Neural crest cell (in vitro differentiated cells): ENCODE measurements at regions not wholly inside any gene's neighbourhood (a gene's known extent, or its start where the extent isn't known, plus 50 kb on each side); places are given as distances from the start of the nearest gene placed in this dataset.

Experiments
- DNase-seq: peaks from one replicate; pipeline ENCODE4 v3.0.0; 2021; ENCODE audit warnings: low read depth, mixed read lengths, low spot score
- H3K27ac Mint-ChIP-seq: one replicate; pipeline ENCODE4 v1.8.0; 2021; ENCODE audit warnings: mild to moderate bottlenecking, mixed read lengths; ENCODE audit not compliant: unreplicated experiment
- H3K27me3 Mint-ChIP-seq: 2 replicates; pipeline ENCODE4 v1.8.0; 2021; ENCODE audit warnings: low read depth, mild to moderate bottlenecking, mixed read lengths
- H3K36me3 Mint-ChIP-seq: 2 replicates; pipeline ENCODE4 v1.8.0; 2021; ENCODE audit warnings: low read depth, mild to moderate bottlenecking, mixed read lengths
- H3K4me1 Mint-ChIP-seq: 2 replicates; pipeline ENCODE4 v1.8.0; 2021; ENCODE audit warnings: mixed read lengths
- H3K4me3 Mint-ChIP-seq: one replicate; pipeline ENCODE4 v1.8.0; 2021; ENCODE audit warnings: mild to moderate bottlenecking, mixed read lengths
- H3K9me3 Mint-ChIP-seq: 2 replicates; pipeline ENCODE4 v1.8.0; 2021; ENCODE audit warnings: mixed read lengths
- TF ChIP-seq, protein P1 (sequence below): fragments of 200-600 bp; sonication (generic); conservative IDR thresholded peaks from 2 replicates; pipeline ENCODE4 v1.5.0; 2021; ENCODE audit warnings: antibody characterized with exemption, mild to moderate bottlenecking

GRCh38 chr6:119565893-119566292 is 216.3 kb upstream of the MAN1A1 start:
- Mint-ChIP-seq H3K9me3 (no peaks in the 10 kb centered on the region), H3K4me3 (no peak overlapping the region), H3K36me3 (no peaks in the 10 kb centered on the region), H3K27me3 (no peaks in the 10 kb centered on the region), H3K4me1 (no peaks in the 10 kb centered on the region), H3K27ac (no peak overlapping the region)
- DNase-seq, result no peak
- TF ChIP-seq, protein P1, sequence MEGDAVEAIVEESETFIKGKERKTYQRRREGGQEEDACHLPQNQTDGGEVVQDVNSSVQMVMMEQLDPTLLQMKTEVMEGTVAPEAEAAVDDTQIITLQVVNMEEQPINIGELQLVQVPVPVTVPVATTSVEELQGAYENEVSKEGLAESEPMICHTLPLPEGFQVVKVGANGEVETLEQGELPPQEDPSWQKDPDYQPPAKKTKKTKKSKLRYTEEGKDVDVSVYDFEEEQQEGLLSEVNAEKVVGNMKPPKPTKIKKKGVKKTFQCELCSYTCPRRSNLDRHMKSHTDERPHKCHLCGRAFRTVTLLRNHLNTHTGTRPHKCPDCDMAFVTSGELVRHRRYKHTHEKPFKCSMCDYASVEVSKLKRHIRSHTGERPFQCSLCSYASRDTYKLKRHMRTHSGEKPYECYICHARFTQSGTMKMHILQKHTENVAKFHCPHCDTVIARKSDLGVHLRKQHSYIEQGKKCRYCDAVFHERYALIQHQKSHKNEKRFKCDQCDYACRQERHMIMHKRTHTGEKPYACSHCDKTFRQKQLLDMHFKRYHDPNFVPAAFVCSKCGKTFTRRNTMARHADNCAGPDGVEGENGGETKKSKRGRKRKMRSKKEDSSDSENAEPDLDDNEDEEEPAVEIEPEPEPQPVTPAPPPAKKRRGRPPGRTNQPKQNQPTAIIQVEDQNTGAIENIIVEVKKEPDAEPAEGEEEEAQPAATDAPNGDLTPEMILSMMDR, result no peak

- H3K4me1 Mint-ChIP-seq, result no peaks in the 10 kb centered on the region
- no peaks in the 10 kb centered on the region for H3K9me3 Mint-ChIP-seq
- TF ChIP-seq, protein P1, result no peak
- DNase-seq, result no peak
- no peaks in the 10 kb centered on the region for H3K27me3 Mint-ChIP-seq
- H3K36me3 Mint-ChIP-seq, result no peaks in the 10 kb centered on the region
- no peak overlapping the region for H3K27ac Mint-ChIP-seq
- no peak overlapping the region for H3K4me3 Mint-ChIP-seq
Observed at GRCh38 chr6:119562168-119562567, 212.6 kb upstream of the MAN1A1 start.

DNA sequence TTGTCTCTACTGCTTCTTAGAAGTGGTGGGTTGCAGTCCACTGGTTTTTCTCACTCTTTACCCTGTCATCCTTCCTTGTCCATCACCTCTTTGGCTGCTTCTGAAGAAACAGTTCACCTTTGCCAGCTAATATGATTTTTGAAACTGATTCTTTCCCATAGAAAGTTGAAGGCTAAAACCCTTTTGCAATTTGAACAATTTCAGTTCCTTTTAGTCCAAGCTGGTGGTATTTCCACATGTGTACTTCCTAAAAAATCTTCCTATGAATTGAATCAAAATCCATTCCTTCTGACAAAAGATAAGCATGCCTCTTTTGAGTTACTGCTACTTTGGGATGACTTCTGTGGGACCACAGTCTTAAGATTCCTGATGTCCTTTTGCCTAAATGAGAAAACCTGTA is 210.0 kb upstream of the MAN1A1 start:
- no peak for DNase-seq
- H3K36me3 Mint-ChIP-seq, result no peaks in the 10 kb centered on the region
- H3K4me3 Mint-ChIP-seq, result no peak overlapping the region
- no peaks in the 10 kb centered on the region for H3K4me1 Mint-ChIP-seq
- TF ChIP-seq, protein P1, result no peak
- peaks cover 3% of the 10 kb centered on the region for H3K9me3 Mint-ChIP-seq
- no peak overlapping the region for H3K27ac Mint-ChIP-seq
- no peaks in the 10 kb centered on the region for H3K27me3 Mint-ChIP-seq

DNA sequence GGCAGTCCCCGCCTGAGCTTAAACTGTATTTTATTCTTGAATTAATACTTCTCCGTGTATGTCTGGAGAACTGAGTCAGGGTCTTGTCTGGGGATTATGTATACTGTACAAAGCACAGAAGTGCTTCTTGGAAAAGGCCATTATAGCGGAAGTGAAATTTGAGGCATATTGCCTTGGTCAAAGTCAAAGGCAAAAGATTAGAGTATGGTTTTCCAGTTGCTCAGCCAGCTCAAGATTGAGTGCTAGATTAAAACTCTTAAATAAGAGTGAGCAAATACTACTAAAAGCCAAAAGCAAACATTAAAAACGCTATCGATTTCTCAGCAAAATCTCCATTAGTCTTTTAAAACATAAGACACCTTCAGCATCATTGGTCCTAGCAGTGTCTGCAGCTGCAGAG is 207.7 kb upstream of the MAN1A1 start:
- Mint-ChIP-seq H3K4me1 (no peaks in the 10 kb centered on the region), H3K4me3 (no peak overlapping the region), H3K36me3 (no peaks in the 10 kb centered on the region), H3K27me3 (no peaks in the 10 kb centered on the region), H3K27ac (no peak overlapping the region), H3K9me3 (peaks cover 4% of the 10 kb centered on the region)
- no peak for DNase-seq
- TF ChIP-seq, protein P1, result no peak

- Mint-ChIP-seq H3K27me3 (no peaks in the 10 kb centered on the region), H3K36me3 (no peaks in the 10 kb centered on the region), H3K27ac (no peak overlapping the region), H3K4me1 (no peaks in the 10 kb centered on the region), H3K4me3 (no peak overlapping the region), H3K9me3 (peaks cover 5% of the 10 kb centered on the region)
- DNase-seq, result no peak
- TF ChIP-seq, protein P1, result no peak
Observed at GRCh38 chr6:119552021-119552420, 202.5 kb upstream of the MAN1A1 start.

DNA sequence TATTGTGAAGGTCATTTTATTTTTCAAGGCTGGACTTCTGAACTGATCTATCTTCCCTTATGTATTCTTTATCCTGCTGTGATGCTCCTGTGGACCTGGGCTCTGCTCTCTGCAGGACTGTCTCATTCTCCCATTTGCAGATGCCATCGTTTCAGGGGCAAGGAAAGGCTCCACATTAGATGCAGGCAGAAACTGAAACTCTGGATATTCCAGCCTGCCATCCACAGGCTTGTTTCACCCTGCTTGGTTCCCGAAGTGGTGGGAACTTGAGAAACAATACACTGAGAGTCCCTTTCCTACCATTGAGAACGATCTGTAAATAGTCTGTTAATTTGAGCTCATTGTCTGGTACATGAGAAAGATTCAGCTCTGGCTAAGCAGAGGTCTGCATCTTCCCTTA is 197.5 kb upstream of the MAN1A1 start:
- TF ChIP-seq, protein P1, result no peak
- no peaks in the 10 kb centered on the region for H3K36me3 Mint-ChIP-seq
- no peak overlapping the region for H3K27ac Mint-ChIP-seq
- H3K9me3 Mint-ChIP-seq, result no peaks in the 10 kb centered on the region
- no peak for DNase-seq
- no peak overlapping the region for H3K4me3 Mint-ChIP-seq
- H3K27me3 Mint-ChIP-seq, result no peaks in the 10 kb centered on the region
- H3K4me1 Mint-ChIP-seq, result no peaks in the 10 kb centered on the region
